ENCODE measurements at regions not wholly inside any gene's neighbourhood (a gene's known extent, or its start where the extent isn't known, plus 50 kb on each side); places are given as distances from the start of the nearest gene placed in this dataset.
"Not testable (repeated sequence)": the region's sequence is repeated elsewhere in the genome, so short reads cannot be mapped to it uniquely, and the experiment has no call there.

GRCh38 chr10:55800602-55801352 lies 560.3 kb downstream of the ZWINT start:
- Histone ChIP-seq H3K9me3 (ENCODE audit: control insufficient read depth, low read length) (no peaks in the 10 kb centered on the region), H3K36me3 (ENCODE audit: control insufficient read depth, insufficient read depth, low read length) (no peaks in the 10 kb centered on the region), H3K4me1 (ENCODE audit: control insufficient read depth, insufficient read depth, low read length) (no peaks in the 10 kb centered on the region), H3K4me3 (ENCODE audit: low read length) (no peak overlapping the region), H3K27me3 (ENCODE audit: control insufficient read depth, insufficient read depth, low read length) (no peaks in the 10 kb centered on the region), H3K9ac (ENCODE audit: low read length) (no peak overlapping the region)

GRCh38 chr10:55793024-55793423 lies 568.0 kb downstream of the ZWINT start:
- Histone ChIP-seq H3K4me3 (ENCODE audit: low read length) (no peak overlapping the region), H3K36me3 (ENCODE audit: control insufficient read depth, insufficient read depth, low read length) (no peaks in the 10 kb centered on the region), H3K4me1 (ENCODE audit: control insufficient read depth, insufficient read depth, low read length) (no peaks in the 10 kb centered on the region), H3K9me3 (ENCODE audit: control insufficient read depth, low read length) (no peaks in the 10 kb centered on the region), H3K27me3 (ENCODE audit: control insufficient read depth, insufficient read depth, low read length) (no peaks in the 10 kb centered on the region), H3K9ac (ENCODE audit: low read length) (no peak overlapping the region)

- not testable (repeated sequence) for H3K4me1 ChIP-seq (ENCODE audit: control insufficient read depth, insufficient read depth, low read length); H3K36me3 ChIP-seq (ENCODE audit: control insufficient read depth, insufficient read depth, low read length); H3K9ac ChIP-seq (ENCODE audit: low read length); H3K9me3 ChIP-seq (ENCODE audit: control insufficient read depth, low read length); H3K4me3 ChIP-seq (ENCODE audit: low read length); H3K27me3 ChIP-seq (ENCODE audit: control insufficient read depth, insufficient read depth, low read length)
Observed at GRCh38 chr10:55790276-55790675, 570.8 kb downstream of the ZWINT start.

GRCh38 chr10:55786461-55787050 lies 574.5 kb downstream of the ZWINT start:
- no peak overlapping the region for H3K4me3 ChIP-seq (ENCODE audit: low read length)
- no peaks in the 10 kb centered on the region for H3K36me3 ChIP-seq (ENCODE audit: control insufficient read depth, insufficient read depth, low read length)
- H3K9me3 ChIP-seq (ENCODE audit: control insufficient read depth, low read length): no peaks in the 10 kb centered on the region
- no peaks in the 10 kb centered on the region for H3K4me1 ChIP-seq (ENCODE audit: control insufficient read depth, insufficient read depth, low read length)
- no peaks in the 10 kb centered on the region for H3K27me3 ChIP-seq (ENCODE audit: control insufficient read depth, insufficient read depth, low read length)
- H3K9ac ChIP-seq (ENCODE audit: low read length): no peak overlapping the region

GRCh38 chr10:55782181-55782580 lies 578.9 kb downstream of the ZWINT start:
- H3K9me3 ChIP-seq (ENCODE audit: control insufficient read depth, low read length): no peaks in the 10 kb centered on the region
- no peaks in the 10 kb centered on the region for H3K36me3 ChIP-seq (ENCODE audit: control insufficient read depth, insufficient read depth, low read length)
- H3K4me3 ChIP-seq (ENCODE audit: low read length): no peak overlapping the region
- no peaks in the 10 kb centered on the region for H3K27me3 ChIP-seq (ENCODE audit: control insufficient read depth, insufficient read depth, low read length)
- no peaks in the 10 kb centered on the region for H3K4me1 ChIP-seq (ENCODE audit: control insufficient read depth, insufficient read depth, low read length)
- no peak overlapping the region for H3K9ac ChIP-seq (ENCODE audit: low read length)

- Histone ChIP-seq H3K9ac (ENCODE audit: low read length) (no peak overlapping the region), H3K4me1 (ENCODE audit: control insufficient read depth, insufficient read depth, low read length) (no peaks in the 10 kb centered on the region), H3K27me3 (ENCODE audit: control insufficient read depth, insufficient read depth, low read length) (no peaks in the 10 kb centered on the region), H3K36me3 (ENCODE audit: control insufficient read depth, insufficient read depth, low read length) (no peaks in the 10 kb centered on the region), H3K9me3 (ENCODE audit: control insufficient read depth, low read length) (no peaks in the 10 kb centered on the region), H3K4me3 (ENCODE audit: low read length) (no peak overlapping the region)
Observed at GRCh38 chr10:55766212-55766611, 594.8 kb downstream of the ZWINT start.

- Histone ChIP-seq H3K4me3 (ENCODE audit: low read length) (no peak overlapping the region), H3K4me1 (ENCODE audit: control insufficient read depth, insufficient read depth, low read length) (no peaks in the 10 kb centered on the region), H3K27me3 (ENCODE audit: control insufficient read depth, insufficient read depth, low read length) (no peaks in the 10 kb centered on the region), H3K9ac (ENCODE audit: low read length) (no peak overlapping the region), H3K36me3 (ENCODE audit: control insufficient read depth, insufficient read depth, low read length) (no peaks in the 10 kb centered on the region), H3K9me3 (ENCODE audit: control insufficient read depth, low read length) (no peaks in the 10 kb centered on the region)
Observed at GRCh38 chr10:55750458-55750857, 610.6 kb downstream of the ZWINT start.

GRCh38 chr10:55747244-55747643 lies 613.8 kb downstream of the ZWINT start:
- H3K27me3 ChIP-seq (ENCODE audit: control insufficient read depth, insufficient read depth, low read length): no peaks in the 10 kb centered on the region
- H3K36me3 ChIP-seq (ENCODE audit: control insufficient read depth, insufficient read depth, low read length): no peaks in the 10 kb centered on the region
- H3K4me3 ChIP-seq (ENCODE audit: low read length): no peak overlapping the region
- H3K9me3 ChIP-seq (ENCODE audit: control insufficient read depth, low read length): no peaks in the 10 kb centered on the region
- H3K9ac ChIP-seq (ENCODE audit: low read length): no peak overlapping the region
- H3K4me1 ChIP-seq (ENCODE audit: control insufficient read depth, insufficient read depth, low read length): no peaks in the 10 kb centered on the region

GRCh38 chr10:55746002-55746401 lies 615.1 kb downstream of the ZWINT start:
- Histone ChIP-seq H3K9me3 (ENCODE audit: control insufficient read depth, low read length) (no peaks in the 10 kb centered on the region), H3K36me3 (ENCODE audit: control insufficient read depth, insufficient read depth, low read length) (no peaks in the 10 kb centered on the region), H3K4me1 (ENCODE audit: control insufficient read depth, insufficient read depth, low read length) (no peaks in the 10 kb centered on the region), H3K27me3 (ENCODE audit: control insufficient read depth, insufficient read depth, low read length) (no peaks in the 10 kb centered on the region), H3K9ac (ENCODE audit: low read length) (no peak overlapping the region), H3K4me3 (ENCODE audit: low read length) (no peak overlapping the region)

GRCh38 chr10:55742487-55742886 lies 618.6 kb downstream of the ZWINT start:
- Histone ChIP-seq H3K9me3 (ENCODE audit: control insufficient read depth, low read length) (no peaks in the 10 kb centered on the region), H3K36me3 (ENCODE audit: control insufficient read depth, insufficient read depth, low read length) (no peaks in the 10 kb centered on the region), H3K27me3 (ENCODE audit: control insufficient read depth, insufficient read depth, low read length) (no peaks in the 10 kb centered on the region), H3K4me1 (ENCODE audit: control insufficient read depth, insufficient read depth, low read length) (no peaks in the 10 kb centered on the region), H3K9ac (ENCODE audit: low read length) (no peak overlapping the region), H3K4me3 (ENCODE audit: low read length) (no peak overlapping the region)

- H3K9me3 ChIP-seq (ENCODE audit: control insufficient read depth, low read length); H3K36me3 ChIP-seq (ENCODE audit: control insufficient read depth, insufficient read depth, low read length); H3K4me3 ChIP-seq (ENCODE audit: low read length); H3K4me1 ChIP-seq (ENCODE audit: control insufficient read depth, insufficient read depth, low read length); H3K27me3 ChIP-seq (ENCODE audit: control insufficient read depth, insufficient read depth, low read length); H3K9ac ChIP-seq (ENCODE audit: low read length): not testable (repeated sequence)
Observed at GRCh38 chr10:55740767-55741166, 620.3 kb downstream of the ZWINT start.

- no peak overlapping the region for H3K9ac ChIP-seq (ENCODE audit: low read length)
- H3K9me3 ChIP-seq (ENCODE audit: control insufficient read depth, low read length): no peaks in the 10 kb centered on the region
- H3K4me1 ChIP-seq (ENCODE audit: control insufficient read depth, insufficient read depth, low read length): no peaks in the 10 kb centered on the region
- no peak overlapping the region for H3K4me3 ChIP-seq (ENCODE audit: low read length)
- no peaks in the 10 kb centered on the region for H3K27me3 ChIP-seq (ENCODE audit: control insufficient read depth, insufficient read depth, low read length)
- H3K36me3 ChIP-seq (ENCODE audit: control insufficient read depth, insufficient read depth, low read length): no peaks in the 10 kb centered on the region
Observed at GRCh38 chr10:55740110-55740509, 620.9 kb downstream of the ZWINT start.
